ENCODE measurements at regions not wholly inside any gene's neighbourhood (a gene's known extent, or its start where the extent isn't known, plus 50 kb on each side); places are given as distances from the start of the nearest gene placed in this dataset.

GRCh38 chr5:101897914-101898313, 398.2 kb downstream of the SLCO4C1 start:
- TF ChIP-seq, protein P1, sequence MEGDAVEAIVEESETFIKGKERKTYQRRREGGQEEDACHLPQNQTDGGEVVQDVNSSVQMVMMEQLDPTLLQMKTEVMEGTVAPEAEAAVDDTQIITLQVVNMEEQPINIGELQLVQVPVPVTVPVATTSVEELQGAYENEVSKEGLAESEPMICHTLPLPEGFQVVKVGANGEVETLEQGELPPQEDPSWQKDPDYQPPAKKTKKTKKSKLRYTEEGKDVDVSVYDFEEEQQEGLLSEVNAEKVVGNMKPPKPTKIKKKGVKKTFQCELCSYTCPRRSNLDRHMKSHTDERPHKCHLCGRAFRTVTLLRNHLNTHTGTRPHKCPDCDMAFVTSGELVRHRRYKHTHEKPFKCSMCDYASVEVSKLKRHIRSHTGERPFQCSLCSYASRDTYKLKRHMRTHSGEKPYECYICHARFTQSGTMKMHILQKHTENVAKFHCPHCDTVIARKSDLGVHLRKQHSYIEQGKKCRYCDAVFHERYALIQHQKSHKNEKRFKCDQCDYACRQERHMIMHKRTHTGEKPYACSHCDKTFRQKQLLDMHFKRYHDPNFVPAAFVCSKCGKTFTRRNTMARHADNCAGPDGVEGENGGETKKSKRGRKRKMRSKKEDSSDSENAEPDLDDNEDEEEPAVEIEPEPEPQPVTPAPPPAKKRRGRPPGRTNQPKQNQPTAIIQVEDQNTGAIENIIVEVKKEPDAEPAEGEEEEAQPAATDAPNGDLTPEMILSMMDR (IDR thresholded peaks at IDR 0.05; ENCODE audit: low read depth, low read length): no peak
- TF ChIP-seq POLR2A (IDR thresholded peaks at IDR 0.05; ENCODE audit: extremely low read depth, insufficient read length) (no peak), MYC (IDR thresholded peaks at IDR 0.05; ENCODE audit: low read depth, low read length) (no peak)
